Activated CD8-positive, alpha-beta memory T cell treated with anti-CD3 and anti-CD28 coated beads for 36 hours (primary cell): ENCODE measurements at regions not wholly inside any gene's neighbourhood (a gene's known extent, or its start where the extent isn't known, plus 50 kb on each side); places are given as distances from the start of the nearest gene placed in this dataset.
"Not testable (repeated sequence)": the region's sequence is repeated elsewhere in the genome, so short reads cannot be mapped to it uniquely, and the experiment has no call there.

Experiments used
- CTCF ChIA-PET: fragments of 350-600 bp; sonication (Branson Sonifier 250); formaldehyde crosslinking; loops from one replicate; lab custom pipeline; 2021; ENCODE audit warnings: antibody characterized with exemption; lab: Charles Lee
- POLR2A ChIA-PET: fragments of 350-600 bp; sonication (Branson Sonifier 250); formaldehyde crosslinking; loops from one replicate; lab custom pipeline; 2021; ENCODE audit warnings: antibody characterized with exemption; lab: Charles Lee

- POLR2A ChIA-PET = no interaction called here
- CTCF ChIA-PET = no interaction called here
Measured at GRCh38 chr4:66555301-66555700, 885.0 kb upstream of the EPHA5 start.

GRCh38 chr4:66554826-66555225 lies 884.5 kb upstream of the EPHA5 start:
- ChIA-PET POLR2A (no interaction called here), CTCF (no interaction called here)

- POLR2A ChIA-PET, CTCF ChIA-PET: not testable (repeated sequence)
Measured at GRCh38 chr4:66545301-66545700, 875.0 kb upstream of the EPHA5 start.

DNA sequence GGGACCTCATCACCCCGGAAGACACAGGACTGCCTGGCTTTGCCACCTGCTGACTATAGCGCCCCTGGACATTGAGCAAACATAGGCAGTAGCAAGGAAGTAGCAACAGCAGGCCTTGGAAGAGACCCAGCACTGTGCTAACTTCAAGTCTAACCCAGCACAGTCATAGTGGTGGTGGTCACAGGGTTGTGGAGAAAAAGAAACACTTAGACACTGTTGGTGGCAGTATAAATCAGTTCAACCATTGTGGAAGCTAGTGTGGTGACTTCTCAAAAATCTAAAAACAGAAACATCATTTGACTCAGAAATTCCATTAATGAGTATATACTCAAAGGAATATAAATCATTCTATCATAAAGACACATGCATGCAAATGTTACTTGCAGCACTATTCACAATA lies 874.0 kb upstream of the EPHA5 start:
- CTCF ChIA-PET = no interaction called here
- POLR2A ChIA-PET = no interaction called here

DNA sequence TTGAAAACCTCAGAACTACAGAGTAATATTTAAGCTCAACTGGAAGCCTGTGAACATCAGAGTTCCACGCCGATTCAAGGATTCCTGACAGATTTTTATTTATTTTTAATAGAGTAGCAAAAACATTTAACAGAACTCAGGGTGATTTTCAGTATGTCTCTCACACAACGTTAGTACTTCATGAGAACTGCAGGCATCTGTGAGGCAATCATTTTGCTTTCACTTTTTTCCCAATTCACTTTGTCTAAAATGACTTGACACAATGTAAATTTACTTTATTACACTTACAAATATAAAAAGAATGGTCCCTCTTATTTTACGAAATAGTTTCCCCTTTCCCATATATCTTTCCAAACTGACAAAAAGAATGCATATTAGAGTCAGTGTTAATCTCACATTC lies 869.5 kb upstream of the EPHA5 start:
- POLR2A ChIA-PET = no interaction called here
- CTCF ChIA-PET = no interaction called here

DNA sequence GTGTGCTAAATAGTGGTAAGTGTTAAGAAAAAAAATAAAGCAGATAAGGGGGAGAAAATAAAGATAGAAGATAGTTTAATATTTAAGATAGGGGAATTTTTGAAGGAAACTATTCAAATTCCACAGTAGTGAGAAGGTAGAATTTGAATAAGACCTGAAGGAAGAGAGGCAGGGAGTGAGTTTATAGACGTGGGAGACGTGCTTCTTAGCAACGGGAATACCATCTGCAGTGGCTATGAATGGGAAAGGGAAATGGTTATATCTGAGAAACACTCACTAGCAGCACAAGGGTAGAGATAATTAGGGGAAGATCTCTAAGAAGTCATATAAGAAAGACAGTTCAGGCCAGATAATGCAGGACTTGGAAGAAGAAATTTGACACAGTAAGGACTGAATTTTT lies 854.5 kb upstream of the EPHA5 start:
- ChIA-PET CTCF (no interaction called here), POLR2A (no interaction called here)

- POLR2A ChIA-PET = no interaction called here
- CTCF ChIA-PET = no interaction called here
Measured at GRCh38 chr4:66522244-66522643, 852.0 kb upstream of the EPHA5 start.

DNA sequence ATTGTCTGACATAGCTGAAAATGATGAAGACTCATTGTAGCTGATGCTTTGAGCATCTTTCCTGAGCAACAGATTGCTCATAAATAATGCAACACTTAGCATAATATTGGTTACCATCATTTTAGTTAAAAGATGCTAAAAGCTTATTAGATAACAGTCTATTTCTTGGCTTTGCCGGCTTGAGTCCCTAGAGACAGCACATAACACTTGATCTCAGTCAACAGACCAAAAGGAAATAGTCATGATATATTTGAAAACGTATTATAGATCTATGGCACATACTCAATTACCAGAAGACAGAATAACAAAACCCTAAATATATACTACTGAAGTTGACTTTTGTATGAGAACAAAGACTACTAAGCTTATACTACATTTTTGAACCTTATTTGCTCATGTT lies 846.7 kb upstream of the EPHA5 start:
- ChIA-PET POLR2A (no interaction called here), CTCF (no interaction called here)

DNA sequence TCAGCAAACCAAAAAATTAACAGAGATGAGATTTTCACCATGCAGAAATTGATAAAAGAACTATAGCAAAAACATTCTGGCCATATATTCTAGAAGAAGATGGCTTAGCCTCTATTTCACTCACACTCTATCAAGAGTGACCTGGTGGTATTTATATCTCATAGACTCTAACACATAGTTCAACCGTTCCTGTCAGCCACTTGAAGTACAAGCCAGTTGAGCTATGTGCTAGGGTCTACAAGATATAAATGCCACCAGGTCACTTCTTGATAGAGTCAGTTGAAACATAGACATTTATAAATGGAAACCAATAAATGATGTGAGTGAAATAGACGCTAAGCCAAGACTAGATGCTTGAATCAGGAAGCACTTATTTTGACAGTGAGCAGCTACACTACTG lies 836.7 kb upstream of the EPHA5 start:
- ChIA-PET POLR2A (no interaction called here), CTCF (no interaction called here)

DNA sequence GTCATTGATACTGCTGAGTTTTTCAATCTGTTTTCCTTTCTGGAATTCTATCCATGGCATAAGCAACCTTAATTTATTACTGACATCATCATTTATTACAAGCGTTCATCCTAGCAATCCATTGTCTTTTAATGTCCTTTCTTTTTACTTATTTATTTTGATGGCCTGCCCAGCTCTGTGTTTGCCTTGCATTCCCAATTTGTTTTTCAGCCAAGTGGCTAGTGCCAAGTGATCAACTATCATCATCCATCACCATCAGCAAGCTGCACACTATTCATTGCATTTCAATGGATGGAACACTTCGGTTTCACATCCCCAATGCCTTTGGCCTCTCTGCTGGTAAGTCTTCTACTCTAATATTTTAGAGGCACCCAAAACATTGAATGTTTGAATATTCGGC lies 831.7 kb upstream of the EPHA5 start:
- POLR2A ChIA-PET = no interaction called here
- CTCF ChIA-PET = no interaction called here

- ChIA-PET POLR2A (no interaction called here), CTCF (no interaction called here)
Measured at GRCh38 chr4:66490729-66491128, 820.4 kb upstream of the EPHA5 start.

- POLR2A ChIA-PET = no interaction called here
- CTCF ChIA-PET = no interaction called here
Measured at GRCh38 chr4:66489783-66490452, 819.6 kb upstream of the EPHA5 start.

GRCh38 chr4:66489370-66489769 lies 819.1 kb upstream of the EPHA5 start:
- ChIA-PET CTCF (no interaction called here), POLR2A (no interaction called here)

GRCh38 chr4:66486068-66486467 lies 815.8 kb upstream of the EPHA5 start:
- ChIA-PET CTCF (no interaction called here), POLR2A (no interaction called here)

DNA sequence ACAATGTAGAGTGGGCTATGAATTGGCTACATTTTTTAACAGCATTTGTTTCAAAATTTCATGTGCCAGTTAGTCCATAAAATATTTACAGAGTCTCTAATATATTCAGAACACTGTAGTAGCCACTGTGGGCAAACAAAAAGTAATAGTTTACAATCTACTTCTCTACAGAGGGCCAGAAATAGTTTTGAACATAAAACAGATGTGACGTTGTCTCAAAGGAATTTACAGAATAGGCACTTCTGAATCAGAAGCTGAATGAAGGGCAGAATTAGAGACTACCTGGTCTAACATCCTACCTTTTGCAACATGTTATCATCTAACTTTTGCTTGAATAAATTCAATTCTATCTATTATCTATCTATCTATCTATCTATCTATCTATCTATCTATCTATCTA lies 811.9 kb upstream of the EPHA5 start:
- ChIA-PET POLR2A (no interaction called here), CTCF (no interaction called here)

DNA sequence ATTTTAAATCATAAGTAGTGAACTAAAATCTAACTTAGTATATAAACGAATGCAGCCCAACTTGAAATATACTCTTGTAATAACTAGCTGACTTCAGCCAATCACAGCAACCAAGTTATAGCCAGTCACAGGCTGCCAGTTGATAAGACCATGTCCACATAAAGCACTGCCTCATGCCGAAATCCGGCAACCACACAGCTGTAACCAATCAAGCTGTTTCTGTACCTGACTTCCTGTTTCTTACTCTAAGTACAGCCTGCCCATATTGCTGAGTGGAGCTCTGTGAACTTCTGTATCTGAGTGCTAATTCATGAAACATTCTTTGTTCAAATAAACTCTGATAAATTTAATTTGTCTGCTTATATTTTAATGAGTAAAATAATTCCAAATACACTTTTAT lies 805.3 kb upstream of the EPHA5 start:
- ChIA-PET CTCF (no interaction called here), POLR2A (no interaction called here)

DNA sequence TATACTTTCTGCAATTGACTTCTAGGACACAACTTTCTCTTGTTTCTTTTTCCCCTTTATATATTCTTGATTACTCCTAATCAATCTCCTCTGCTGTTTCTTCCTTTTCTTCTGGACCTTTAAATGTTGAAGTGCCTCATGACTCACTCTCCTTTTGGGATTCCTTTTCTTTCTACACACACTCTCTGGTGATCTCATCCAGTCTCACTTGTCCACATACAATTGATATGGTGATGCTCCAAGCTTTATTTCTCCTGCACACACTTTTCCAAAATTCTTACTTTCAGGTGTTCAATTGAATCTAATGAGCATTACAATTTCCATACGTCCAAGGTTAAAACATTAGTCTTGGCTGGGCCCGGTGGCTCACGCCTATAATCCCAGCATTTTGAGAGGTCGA lies 794.8 kb upstream of the EPHA5 start:
- POLR2A ChIA-PET = no interaction called here
- CTCF ChIA-PET = no interaction called here

- CTCF ChIA-PET, POLR2A ChIA-PET: not testable (repeated sequence)
Measured at GRCh38 chr4:66462890-66463289, 792.6 kb upstream of the EPHA5 start.

DNA sequence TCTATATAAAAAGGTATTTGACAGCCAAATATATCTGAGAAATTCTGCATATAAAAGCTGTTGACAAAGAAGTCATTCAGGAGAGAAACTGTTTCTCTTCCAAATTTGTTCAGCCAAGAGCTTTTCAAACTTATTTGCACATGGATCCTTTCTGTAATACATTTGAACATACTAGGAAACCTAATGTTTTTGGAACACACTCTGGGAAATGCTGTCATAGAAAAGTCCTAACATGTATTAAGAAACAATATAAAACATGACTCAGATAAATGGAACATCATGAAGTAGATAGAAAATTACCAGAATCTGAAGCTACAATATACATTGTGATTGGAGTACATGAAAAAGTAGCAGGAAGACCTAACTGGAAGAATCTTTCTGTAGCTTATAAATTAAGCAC lies 781.5 kb upstream of the EPHA5 start:
- ChIA-PET POLR2A (no interaction called here), CTCF (no interaction called here)

DNA sequence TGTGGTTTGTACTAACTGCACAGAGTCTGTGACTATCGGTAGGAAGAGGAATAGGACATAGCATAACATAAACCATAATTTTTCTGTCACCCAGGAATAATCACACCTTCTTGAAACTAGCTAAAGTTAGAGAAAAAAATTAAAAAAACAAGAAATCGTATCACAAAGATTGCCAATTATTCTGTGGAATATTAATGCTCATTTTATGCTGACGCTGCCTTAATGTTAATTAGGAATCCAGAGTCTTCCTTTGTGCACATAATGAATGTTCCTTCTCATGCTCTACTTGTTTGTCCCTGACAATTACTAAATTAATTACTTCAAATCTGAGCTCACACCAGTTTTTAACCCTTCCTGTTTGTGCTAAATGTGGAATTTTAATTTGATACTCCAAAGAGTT lies 772.7 kb upstream of the EPHA5 start:
- ChIA-PET CTCF (no interaction called here), POLR2A (no interaction called here)

- ChIA-PET CTCF (no interaction called here), POLR2A (no interaction called here)
Measured at GRCh38 chr4:66439508-66439907, 769.2 kb upstream of the EPHA5 start.

DNA sequence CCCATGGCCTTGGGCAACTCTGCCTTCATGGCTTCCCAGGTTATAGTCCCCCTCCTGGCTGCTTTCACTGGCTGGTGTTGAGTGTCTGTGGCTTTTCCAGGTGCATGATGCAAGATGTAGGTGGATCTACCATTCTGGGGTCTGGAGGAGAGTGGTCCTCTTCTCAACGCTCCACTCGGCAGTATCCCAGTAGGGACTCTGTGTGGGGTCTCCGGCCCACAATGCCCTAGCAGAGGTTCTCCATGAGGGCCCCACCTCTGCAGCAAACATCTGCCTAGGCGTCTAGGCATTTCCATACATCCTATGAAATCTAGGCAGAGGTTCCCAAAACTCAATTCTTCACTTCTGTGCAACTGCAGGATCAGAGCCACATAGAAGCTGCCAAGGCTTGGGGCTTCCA lies 763.4 kb upstream of the EPHA5 start:
- ChIA-PET POLR2A (no interaction called here), CTCF (no interaction called here)
